GM21423 (cell line): ENCODE measurements at regions not wholly inside any gene's neighbourhood (a gene's known extent, or its start where the extent isn't known, plus 50 kb on each side); places are given as distances from the start of the nearest gene placed in this dataset.
"Not testable (repeated sequence)": the region's sequence is repeated elsewhere in the genome, so short reads cannot be mapped to it uniquely, and the experiment has no call there.

Source experiments
- ATAC-seq: cut with Tn5 transposase; IDR thresholded peaks from one replicate; pipeline ENCODE4 v1.9.1; 2021; ENCODE audit warnings: mild to moderate bottlenecking, moderate library complexity; ENCODE audit not compliant: unreplicated experiment

DNA sequence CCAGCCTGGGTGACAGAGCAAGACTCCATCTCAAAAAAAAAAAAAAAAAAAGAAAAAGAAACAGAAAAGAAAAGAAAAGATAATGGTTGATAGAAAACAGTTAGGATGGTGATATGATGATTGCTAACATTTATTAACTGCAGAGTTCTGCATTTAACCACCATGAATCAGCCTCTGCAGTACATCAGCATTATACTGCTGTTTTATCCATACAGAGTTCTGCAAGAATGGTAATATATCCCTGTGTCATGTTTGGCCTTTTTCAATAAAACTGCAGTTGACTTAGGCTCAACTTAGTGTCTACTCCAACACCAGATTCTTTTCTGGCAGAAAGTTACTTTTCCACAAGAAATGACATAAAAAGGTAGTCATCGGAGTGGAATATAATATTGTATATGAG is 62.6 kb downstream of the DUSP6 start:
- ATAC-seq, result no peak

DNA sequence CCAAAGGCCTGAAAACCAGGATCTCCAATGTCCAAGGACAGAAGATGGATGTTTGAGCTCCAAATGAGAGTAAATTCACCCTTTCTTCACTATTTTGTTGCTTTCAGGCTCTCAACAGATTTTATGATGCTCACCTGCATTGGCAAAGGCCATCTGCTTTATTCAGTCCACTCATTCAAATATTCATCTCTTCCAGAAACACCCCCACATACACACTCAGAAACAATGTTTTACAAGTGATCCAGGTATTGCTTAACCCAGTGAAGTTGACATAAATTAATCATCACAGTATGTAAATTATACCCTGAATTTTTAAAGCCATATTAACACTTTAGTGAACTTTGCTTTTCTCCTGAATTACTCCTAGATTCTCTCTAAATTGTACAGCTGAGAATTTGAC is 63.3 kb downstream of the DUSP6 start:
- no peak for ATAC-seq

DNA sequence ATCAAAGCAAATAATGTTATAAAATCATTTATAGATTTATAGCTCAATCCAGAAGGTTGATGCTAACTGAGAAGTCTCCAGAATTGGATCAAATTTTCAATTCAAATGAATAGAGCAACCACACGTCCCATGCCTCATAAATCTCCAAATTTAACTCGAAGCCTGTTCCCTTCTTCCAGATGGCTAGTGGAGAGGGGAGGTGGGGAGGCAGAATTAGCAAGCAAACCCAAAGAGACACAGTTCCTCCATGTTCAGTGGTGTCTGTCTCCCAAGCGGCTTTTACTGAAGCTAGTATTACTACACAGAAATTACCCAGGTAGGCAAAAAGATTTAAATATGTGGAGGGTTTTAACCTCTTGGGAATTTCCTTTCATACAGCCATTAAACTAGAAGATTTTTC is 65.8 kb downstream of the DUSP6 start:
- ATAC-seq, result no peak

DNA sequence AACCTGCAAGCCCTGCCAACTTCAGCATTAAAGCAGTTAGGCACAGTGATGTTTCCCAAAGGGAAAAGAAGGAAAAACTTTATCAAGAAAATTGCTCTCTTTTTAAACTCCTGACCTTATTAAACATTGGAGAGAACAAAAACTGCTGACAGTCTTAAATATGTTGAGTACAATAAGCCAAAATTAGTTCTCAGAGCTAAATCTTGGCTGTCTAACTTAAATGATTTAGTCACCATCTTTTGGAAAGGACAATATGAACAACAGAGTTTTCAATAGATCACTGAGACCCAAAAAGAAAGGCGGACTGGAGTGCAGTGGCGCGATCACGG is 70.8 kb downstream of the DUSP6 start:
- no peak for ATAC-seq

DNA sequence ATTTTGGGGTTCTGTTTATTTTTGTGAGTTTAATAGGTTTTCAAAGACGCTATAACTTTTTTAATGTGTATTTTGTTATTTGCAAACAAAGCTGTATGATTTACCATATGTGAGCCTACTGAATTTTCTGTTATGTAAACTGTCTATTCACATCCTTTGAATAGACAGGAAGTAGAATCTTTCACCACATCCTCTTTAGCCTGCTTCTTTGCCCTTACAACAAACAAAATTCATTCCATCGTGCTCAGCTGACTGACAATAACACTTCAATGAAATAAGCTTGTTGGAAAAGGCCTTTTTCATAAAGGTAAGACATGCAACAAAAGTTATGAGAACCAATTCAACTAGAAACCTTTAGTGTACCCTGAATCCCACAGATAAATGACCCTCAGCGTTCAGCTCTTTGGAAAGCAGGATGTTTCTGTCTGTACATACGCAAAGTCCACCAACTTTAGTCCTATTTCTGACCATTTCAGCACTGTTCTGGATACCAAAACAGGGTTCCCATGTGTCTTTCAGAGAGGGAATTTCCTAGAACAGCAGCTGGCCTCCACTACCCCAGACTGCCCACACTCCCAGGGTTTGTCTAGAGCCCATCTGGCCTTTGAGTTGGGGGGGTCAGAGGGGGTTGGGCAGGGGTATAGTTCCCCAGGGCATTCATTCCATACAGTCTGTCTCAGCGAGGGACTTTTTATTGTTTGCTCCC is 71.3 kb downstream of the DUSP6 start:
- no peak for ATAC-seq

DNA sequence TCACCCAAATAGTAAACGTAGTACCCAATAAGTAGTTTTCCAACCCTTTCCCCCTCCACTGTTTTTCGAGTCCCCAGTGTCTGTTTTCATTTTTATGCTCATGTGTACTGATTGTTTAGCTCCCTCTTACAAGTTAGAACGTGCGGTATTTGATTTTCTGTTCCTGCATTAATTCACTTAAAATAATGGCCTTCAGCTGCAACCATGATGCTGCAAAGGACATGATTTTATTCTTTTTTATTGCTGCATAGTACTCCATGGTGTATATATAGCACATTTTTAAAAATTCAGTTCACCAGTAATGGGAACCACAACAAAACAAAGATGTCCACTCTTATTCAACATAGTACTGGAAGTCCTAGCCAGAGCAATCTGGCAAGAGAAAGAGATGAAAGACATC is 72.8 kb downstream of the DUSP6 start:
- ATAC-seq, result no peak

DNA sequence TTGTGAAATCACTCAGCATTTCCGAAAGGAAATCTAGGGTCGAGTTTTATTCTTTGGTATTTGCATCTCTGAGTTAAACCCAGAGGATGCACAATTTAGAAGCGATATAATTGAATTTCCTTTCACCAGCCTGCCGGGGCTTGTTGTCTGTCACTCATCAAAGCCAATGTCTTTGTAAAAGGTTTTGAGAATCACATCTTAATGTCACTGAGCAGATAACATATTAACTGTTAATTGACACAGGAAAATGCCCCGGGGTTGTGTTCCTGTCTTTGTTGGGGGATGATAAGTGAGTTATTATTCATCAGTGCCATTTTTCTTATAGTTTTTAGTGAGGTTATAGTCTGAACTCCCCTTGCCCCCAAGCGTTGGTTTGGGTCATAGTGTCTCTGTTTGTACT is 73.4 kb downstream of the DUSP6 start:
- ATAC-seq, result no peak

DNA sequence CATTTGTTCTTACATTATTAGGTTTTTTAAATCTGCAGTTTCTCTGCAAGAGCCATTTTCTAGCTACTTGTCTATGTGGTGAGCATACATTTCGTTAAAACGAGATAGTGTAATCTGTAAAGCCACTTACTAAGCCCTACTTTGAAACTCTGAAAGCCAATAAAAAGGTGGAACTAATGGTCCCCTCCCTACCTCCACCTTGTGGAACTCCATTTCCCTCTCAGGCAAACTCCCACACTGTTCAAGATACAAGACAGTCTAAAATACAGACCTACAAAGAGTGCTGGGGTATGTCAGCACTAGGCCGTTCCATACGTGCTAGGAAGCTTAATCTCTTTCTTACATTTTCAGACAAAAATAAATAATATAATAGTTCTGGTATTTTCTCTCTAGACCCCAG is 74.1 kb downstream of the DUSP6 start:
- ATAC-seq, result no peak

DNA sequence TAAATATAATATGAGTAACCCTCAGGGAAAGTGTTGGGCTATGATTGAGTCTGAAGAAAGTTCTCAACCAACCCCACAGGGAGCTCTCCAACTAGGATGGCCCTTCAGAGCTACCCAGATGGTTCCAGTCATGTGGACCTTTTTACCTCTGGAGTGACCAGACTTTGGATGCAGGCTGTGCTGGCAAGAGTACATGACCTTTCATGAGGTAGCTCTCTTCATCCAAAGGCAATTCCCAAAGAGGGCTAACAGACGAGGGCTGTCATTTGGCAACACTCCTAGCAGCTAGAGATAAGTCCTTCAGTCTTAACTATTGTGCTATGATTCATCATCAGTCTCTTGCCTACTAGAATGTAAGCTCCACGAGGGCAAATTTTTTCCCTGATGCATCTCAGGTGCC is 75.4 kb downstream of the DUSP6 start:
- no peak for ATAC-seq

DNA sequence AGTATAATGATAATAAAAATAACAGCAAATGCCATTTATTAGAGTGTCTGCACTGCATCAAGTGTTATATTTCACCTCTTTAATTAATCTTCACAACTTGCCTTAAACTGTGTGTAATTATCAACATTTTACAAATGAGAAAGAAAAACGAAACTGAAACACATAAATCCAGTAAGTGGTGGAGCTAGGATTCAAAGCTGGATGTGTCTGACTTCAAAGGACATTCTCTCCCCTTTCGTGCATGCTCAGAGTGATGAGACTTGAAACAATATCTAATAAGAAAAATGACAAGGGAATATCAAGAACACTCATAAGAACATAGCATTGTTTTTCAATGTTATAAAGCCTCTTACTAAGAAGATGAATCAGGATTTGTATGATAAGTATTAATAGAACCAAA is 78.8 kb downstream of the DUSP6 start:
- ATAC-seq, result no peak

DNA sequence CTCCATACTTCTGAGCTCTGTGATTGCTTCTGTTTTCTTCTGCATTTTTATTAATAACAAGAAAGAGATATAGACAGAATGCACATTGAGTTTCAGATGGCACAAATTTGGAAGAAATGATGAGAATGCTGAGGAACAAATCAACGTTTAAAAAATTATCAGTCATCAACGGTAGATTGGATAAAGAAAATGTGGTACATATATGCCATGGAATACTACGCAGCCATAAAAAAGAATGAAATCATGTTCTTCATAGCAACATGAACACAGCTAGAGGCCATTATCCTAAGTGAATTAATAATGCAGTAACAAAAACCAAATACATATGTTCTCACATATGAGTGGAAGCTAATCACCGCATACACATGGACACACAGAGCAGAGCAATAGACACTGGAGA is 81.8 kb downstream of the DUSP6 start:
- ATAC-seq, result no peak

DNA sequence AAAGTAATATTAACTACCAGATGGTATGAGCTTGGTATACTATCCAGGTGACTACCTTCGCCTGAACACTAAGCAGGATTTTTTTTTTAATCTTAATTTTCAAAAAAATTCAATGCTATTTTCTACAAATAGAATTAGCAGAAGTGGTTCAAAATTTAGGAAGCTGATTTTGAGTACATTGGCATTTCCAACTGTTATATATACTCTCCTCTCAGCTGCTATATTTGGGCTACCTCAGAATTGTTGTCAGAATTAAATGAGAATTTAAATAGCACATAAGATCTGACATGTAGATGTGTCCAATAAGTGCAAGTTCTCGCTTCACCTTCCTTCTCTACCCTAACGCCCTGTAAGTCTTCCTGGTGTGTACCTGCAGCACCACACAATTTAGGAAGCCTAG is 83.1 kb downstream of the DUSP6 start:
- no peak for ATAC-seq

DNA sequence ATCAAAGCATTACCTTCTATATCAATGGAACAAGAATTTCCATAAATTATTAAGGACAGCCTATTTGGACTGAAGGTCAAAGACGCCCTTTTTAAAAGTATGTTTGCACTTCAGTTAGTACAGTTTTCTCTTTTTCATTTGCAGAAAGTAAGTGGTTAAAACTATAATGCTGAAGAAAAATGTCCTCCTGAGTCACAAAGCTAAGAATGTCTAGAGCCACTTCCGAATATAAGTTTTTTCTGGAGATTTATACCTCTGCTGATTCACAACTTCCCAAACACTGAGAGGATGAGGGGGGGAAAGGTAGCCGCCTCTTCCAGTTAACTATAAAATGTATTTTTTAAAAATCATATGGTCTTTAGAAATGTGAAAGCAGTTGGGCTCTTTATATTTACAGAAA is 84.9 kb downstream of the DUSP6 start:
- no peak for ATAC-seq

DNA sequence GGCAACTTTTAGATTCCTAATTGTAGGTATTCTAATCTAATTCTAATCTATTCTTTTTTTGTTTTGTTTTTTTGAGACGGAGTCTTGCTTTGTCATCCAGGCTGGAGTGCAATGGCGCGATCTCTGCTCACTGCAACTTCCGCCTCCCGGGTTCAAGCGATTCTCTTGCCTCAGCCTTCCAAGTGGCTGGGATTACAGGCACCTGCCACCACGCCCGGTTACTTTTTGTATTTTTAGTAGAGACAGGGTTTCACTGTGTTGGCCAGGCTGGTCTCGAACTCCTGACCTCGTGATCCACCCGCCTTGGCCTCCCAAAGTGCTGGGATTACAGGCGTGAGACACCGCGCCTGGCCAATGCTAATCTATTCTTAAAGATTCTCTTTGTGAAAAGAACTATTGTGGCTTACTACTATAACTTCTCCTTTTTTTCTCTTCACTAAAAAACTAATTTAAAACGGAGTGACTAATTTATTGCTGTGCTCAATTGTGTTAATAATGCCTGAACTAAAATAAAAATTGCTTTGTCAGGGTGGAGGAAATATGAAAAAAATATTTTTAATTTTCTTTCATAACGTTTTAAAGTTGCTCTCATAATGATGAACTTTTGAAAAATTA is 85.6 kb downstream of the DUSP6 start:
- ATAC-seq, result not testable (repeated sequence)

DNA sequence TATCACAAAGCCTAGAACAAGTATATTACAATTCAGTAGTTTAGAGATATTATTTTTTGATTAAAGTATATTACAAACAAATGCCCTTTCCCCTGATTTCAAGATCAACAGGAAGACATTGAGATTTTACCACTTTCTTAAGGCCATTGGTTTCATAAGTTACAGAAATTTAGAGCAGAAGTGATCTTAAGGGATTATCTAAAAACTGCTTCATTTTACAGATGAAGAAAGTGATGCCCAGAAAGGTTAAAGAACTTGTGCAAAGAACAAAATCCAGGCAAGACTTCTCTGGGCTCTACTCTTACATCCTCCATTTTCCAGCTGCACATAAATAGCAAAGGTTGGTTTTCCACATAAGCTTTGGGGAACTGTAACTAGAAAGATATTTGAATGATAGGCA is 87.5 kb downstream of the DUSP6 start:
- no peak for ATAC-seq

DNA sequence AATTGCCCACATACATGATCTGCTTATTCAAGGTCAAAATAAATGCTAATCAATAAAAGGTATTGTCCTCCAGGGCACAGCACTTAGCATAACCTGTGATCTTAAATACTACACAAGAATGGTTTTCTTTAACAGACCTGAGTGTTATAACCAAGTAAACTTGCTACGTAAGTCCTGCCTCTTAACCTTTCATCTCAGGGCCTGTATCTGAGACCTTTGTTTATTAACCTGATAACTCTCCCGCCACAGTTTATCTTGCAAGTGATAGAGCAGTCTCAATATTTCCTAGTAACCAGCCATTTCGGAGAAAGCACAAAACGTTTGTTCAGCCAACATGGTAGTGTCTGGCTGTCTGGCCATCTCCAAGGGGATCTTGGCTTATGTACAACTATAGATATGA is 88.4 kb downstream of the DUSP6 start:
- ATAC-seq, result no peak

DNA sequence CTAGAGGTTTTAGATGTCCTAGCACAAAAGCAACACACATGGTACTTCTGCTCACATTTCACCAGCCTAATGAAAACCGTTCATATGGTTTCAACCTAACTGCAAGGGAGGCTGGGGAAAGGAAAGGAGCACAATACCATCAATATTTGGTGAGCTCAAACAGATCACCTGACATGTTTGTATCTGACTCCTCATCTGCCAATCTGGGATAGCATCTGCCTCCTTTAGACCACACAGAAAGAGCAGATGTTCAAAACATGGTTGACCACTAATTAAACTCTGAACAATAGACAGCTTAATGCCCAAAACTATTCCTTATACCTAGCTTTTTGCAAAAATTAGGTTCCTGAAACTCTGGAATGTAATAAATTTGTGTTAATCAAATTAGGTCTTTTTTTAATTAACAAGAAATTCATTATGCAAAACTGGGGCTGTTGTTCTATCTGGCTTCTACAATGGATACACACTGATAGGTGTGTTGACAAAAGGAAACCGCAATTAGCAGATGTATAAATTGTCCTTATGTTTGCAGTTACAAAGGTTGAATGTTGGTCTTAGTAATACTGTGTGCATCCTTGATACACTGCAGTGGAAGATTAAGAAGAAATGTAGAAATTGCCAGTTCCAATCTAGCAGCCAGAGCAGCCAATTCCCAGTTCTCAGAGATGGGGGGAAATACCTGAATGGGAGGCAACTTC is 89.3 kb downstream of the DUSP6 start:
- ATAC-seq, result no peak

DNA sequence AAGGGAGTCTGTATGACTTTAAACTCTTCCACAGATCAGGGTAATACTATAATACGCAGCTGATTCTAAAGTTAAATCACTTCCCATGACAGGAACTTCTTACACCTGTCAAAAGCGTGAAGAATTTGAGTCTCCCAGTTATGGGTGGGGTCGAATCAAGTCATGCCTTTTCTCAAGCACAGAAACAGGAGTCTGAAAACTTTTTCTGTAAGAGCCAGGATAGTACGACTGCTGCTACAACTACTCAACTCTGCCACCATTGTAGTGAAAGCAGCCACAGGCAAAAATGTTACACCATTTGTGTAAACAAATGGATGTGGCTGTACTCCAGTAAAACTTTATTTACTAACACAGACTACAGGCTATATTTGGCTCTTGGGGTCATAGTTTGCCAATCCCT is 90.3 kb downstream of the DUSP6 start:
- ATAC-seq, result no peak

DNA sequence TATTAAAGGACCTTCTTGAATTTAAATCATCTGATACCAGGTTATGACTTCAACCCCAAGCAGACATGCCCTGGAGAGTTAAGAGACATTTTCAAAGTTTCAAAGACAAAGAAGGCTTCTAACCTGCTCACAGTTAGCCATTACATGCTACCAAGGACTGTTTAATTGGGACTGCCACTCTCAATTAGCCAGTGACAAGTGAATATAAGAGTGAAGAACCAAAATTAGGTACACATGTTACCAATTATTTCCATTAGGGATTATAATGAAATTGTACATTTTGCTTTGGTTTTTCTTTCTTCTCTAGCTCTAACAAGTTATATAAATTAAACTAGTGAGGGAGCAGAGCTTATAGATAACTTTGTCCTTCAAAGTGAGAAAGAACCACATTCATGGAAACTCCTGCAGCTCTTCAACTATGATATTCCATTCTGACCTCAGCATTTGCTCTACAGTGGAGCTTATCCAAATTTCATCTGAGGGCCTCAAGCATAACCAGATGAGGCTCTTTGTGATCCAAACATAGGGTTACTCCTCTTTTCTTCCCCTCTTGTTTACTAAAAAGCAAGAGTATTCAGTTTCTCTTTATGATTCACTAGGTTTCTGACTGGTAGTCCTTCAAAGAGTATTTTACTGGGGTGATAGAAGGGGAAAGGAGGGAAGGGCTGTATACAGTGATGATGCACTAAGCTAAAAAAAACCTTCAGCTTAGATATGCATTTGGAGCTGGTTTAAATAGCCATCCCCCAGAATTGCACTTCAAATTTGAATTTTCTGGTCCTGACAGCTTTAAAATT is 91.3 kb downstream of the DUSP6 start:
- no peak for ATAC-seq

DNA sequence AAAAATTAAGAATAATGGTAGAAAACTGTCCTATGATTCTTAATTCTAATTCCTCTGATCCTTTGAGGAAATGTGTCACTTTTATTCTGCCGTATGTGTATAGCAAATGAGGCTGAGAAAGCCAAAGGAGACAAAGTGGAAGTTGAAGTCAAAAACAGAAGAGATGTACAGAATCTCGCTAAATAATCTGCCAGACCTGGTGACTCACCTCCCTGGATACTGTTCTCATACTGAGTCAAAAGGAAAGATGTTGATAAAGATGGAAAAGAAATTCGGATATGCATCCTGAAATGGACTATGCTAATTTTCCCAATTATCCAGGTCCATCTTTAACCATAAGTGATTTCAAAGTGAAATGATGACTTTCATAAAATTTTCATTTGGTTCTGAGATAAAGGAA is 92.5 kb downstream of the DUSP6 start:
- ATAC-seq, result no peak

DNA sequence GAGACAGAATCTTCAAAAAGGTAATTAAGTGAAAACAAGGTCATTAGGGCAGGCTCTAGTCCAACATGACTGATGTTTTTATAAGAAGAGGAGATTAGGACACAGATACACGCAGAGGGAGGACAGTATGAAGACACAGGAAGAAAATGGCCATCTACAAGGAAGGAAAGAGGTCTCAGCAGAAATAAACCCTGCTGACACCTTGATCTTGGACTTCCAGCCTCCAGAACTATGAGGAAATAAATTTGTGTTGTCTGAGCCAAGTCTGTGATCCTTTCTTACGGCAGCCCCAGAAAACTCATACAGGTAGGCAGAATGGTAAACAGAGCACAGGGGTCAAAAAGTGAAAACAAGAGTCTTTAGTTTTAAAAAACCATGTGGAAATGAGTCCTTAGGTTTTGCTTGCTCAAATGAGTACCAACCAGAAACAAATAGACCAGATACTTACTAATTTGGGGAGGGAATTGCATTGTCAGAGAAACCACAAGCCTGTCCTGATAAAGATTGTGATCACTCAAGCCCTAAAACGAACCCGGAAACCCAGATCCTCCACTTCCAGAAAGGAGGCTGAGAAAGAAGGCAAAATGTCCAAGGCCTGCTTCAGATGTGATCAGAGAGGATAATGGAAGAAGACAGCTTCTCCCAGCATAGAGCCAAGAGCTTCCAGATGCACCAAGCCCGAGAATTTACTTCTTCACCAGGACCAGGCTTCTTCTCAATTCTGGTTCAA is 93.9 kb downstream of the DUSP6 start:
- no peak for ATAC-seq
